ENCODE measurements at regions not wholly inside any gene's neighbourhood (a gene's known extent, or its start where the extent isn't known, plus 50 kb on each side); places are given as distances from the start of the nearest gene placed in this dataset.
"Not testable (repeated sequence)": the region's sequence is repeated elsewhere in the genome, so short reads cannot be mapped to it uniquely, and the experiment has no call there.

- Histone ChIP-seq H3K4me1 (ENCODE audit: low read length) (no peaks in the 10 kb centered on the region), H3K4me2 (ENCODE audit: low read depth, low read length, poor library complexity, severe bottlenecking) (no peak overlapping the region), H3K27me3 (ENCODE audit: low read length) (no peaks in the 10 kb centered on the region), H3K9me3 (ENCODE audit: low read length) (no peaks in the 10 kb centered on the region), H3K9me2 (replicated peaks; ENCODE audit: insufficient read depth, low read length) (no peaks in the 10 kb centered on the region), H3K36me3 (ENCODE audit: insufficient read depth, low read length) (no peaks in the 10 kb centered on the region), H3K9ac (ENCODE audit: low read length) (no peak overlapping the region), H2AFZ (ENCODE audit: low read length) (no peak overlapping the region), H3K27ac (ENCODE audit: low read length) (no peak overlapping the region), H3K4me3 (ENCODE audit: low read length) (no peak overlapping the region), H4K20me1 (ENCODE audit: insufficient read depth, low read depth, low read length) (no peaks in the 10 kb centered on the region), H3K79me2 (ENCODE audit: low read length) (no peaks in the 10 kb centered on the region)
- no peak for DNase-seq
These were observed 187.5 kb downstream of the BMP15 start for GRCh38 chrX:51098046-51098445.

GRCh38 chrX:51119058-51119926 is 208.8 kb downstream of the BMP15 start:
- not testable (repeated sequence) for H3K4me3 ChIP-seq (ENCODE audit: low read length); H3K4me1 ChIP-seq (ENCODE audit: low read length); H3K9ac ChIP-seq (ENCODE audit: low read length); H3K27ac ChIP-seq (ENCODE audit: low read length); DNase-seq; H3K9me3 ChIP-seq (ENCODE audit: low read length); H3K27me3 ChIP-seq (ENCODE audit: low read length); H4K20me1 ChIP-seq (ENCODE audit: insufficient read depth, low read depth, low read length); H3K9me2 ChIP-seq (replicated peaks; ENCODE audit: insufficient read depth, low read length); H3K79me2 ChIP-seq (ENCODE audit: low read length); H2AFZ ChIP-seq (ENCODE audit: low read length); H3K36me3 ChIP-seq (ENCODE audit: insufficient read depth, low read length); H3K4me2 ChIP-seq (ENCODE audit: low read depth, low read length, poor library complexity, severe bottlenecking)

DNA sequence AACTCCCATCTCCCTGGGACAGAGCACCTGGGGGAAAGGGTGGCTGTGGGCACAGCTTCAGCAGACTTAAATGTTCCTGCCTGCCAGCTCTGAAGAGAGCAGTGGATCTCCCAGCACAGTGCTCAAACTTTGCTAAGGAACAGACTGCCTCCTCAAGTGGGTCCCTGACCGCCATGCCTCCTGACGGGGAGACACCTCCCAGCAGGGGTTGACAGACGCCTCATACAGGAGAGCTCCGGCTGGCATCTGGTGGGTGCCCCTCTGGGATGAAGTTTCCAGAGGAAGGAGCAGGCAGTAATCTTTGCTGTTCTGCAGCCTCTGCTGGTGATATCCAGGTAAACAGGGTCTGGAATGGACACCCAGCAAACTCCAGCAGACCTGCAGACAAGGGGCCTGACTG is 206.9 kb upstream of the NUDT10 start:
- not testable (repeated sequence) for DNase-seq; H3K9me2 ChIP-seq (replicated peaks; ENCODE audit: insufficient read depth, low read length); H2AFZ ChIP-seq (ENCODE audit: low read length)

DNA sequence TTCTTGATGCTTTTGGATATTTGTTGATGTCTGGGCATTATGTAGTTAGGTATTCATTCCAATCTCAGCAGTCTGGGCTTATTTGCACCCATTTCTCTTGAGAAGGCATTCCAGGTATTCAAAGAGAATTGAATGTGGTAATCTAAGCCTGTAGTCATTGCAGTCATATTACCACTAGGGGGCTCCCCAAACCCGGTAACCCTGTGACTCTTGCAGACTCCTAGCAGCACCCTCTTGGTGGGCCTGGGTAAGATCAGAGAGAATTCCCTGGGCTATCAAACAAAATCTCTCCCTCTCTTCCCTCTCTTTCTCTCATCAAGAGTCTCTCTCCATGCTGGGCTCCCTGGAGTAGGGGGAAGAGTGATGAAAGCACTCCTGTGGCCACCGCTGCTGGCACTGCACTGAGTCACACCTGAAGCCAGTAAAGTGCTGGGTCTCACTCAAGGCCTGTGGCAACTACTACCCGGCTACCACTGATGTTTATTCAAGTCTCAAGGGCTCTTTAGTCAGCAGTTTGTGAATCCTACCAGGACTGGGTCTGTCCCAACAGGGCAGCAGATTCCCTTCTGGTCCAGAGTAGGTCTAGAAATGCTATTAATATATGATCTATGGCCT is 187.7 kb upstream of the NUDT10 start:
- H3K9me2 ChIP-seq (replicated peaks; ENCODE audit: insufficient read depth, low read length): no peaks in the 10 kb centered on the region

More for the DNA sequence above, 206.9 kb upstream of the NUDT10 start:
- H3K9ac ChIP-seq (ENCODE audit: low read length); H3K4me2 ChIP-seq (ENCODE audit: low read depth, low read length, poor library complexity, severe bottlenecking); H3K4me1 ChIP-seq (ENCODE audit: low read length); H3K36me3 ChIP-seq (ENCODE audit: insufficient read depth, low read length); H4K20me1 ChIP-seq (ENCODE audit: insufficient read depth, low read depth, low read length); H3K79me2 ChIP-seq (ENCODE audit: low read length); H3K27me3 ChIP-seq (ENCODE audit: low read length); H3K9me3 ChIP-seq (ENCODE audit: low read length); H3K4me3 ChIP-seq (ENCODE audit: low read length); H3K27ac ChIP-seq (ENCODE audit: low read length): not testable (repeated sequence)

GRCh38 chrX:51148848-51149247 is 183.8 kb upstream of the NUDT10 start:
- no peak overlapping the region for H3K27ac ChIP-seq (ENCODE audit: low read length)
- H3K4me2 ChIP-seq (ENCODE audit: low read depth, low read length, poor library complexity, severe bottlenecking): no peak overlapping the region
- H3K36me3 ChIP-seq (ENCODE audit: insufficient read depth, low read length): no peaks in the 10 kb centered on the region
- no peaks in the 10 kb centered on the region for H3K4me1 ChIP-seq (ENCODE audit: low read length)
- no peak overlapping the region for H2AFZ ChIP-seq (ENCODE audit: low read length)
- DNase-seq: peak; percentile 42
- no peaks in the 10 kb centered on the region for H3K9me2 ChIP-seq (replicated peaks; ENCODE audit: insufficient read depth, low read length)
- H4K20me1 ChIP-seq (ENCODE audit: insufficient read depth, low read depth, low read length): no peaks in the 10 kb centered on the region
- no peaks in the 10 kb centered on the region for H3K9me3 ChIP-seq (ENCODE audit: low read length)
- no peak overlapping the region for H3K9ac ChIP-seq (ENCODE audit: low read length)
- H3K4me3 ChIP-seq (ENCODE audit: low read length): no peak overlapping the region
- no peaks in the 10 kb centered on the region for H3K27me3 ChIP-seq (ENCODE audit: low read length)
- H3K79me2 ChIP-seq (ENCODE audit: low read length): no peaks in the 10 kb centered on the region

More for the DNA sequence above, 187.7 kb upstream of the NUDT10 start:
- H3K27me3 ChIP-seq (ENCODE audit: low read length): no peaks in the 10 kb centered on the region
- no peaks in the 10 kb centered on the region for H4K20me1 ChIP-seq (ENCODE audit: insufficient read depth, low read depth, low read length)
- H3K79me2 ChIP-seq (ENCODE audit: low read length): no peaks in the 10 kb centered on the region
- DNase-seq: peak; percentile 84
- no peak overlapping the region for H3K4me3 ChIP-seq (ENCODE audit: low read length)
- H3K9ac ChIP-seq (ENCODE audit: low read length): no peak overlapping the region
- H3K4me2 ChIP-seq (ENCODE audit: low read depth, low read length, poor library complexity, severe bottlenecking): no peak overlapping the region
- no peaks in the 10 kb centered on the region for H3K4me1 ChIP-seq (ENCODE audit: low read length)
- H2AFZ ChIP-seq (ENCODE audit: low read length): no peak overlapping the region
- H3K36me3 ChIP-seq (ENCODE audit: insufficient read depth, low read length): no peaks in the 10 kb centered on the region
- H3K9me3 ChIP-seq (ENCODE audit: low read length): no peaks in the 10 kb centered on the region
- no peak overlapping the region for H3K27ac ChIP-seq (ENCODE audit: low read length)

DNA sequence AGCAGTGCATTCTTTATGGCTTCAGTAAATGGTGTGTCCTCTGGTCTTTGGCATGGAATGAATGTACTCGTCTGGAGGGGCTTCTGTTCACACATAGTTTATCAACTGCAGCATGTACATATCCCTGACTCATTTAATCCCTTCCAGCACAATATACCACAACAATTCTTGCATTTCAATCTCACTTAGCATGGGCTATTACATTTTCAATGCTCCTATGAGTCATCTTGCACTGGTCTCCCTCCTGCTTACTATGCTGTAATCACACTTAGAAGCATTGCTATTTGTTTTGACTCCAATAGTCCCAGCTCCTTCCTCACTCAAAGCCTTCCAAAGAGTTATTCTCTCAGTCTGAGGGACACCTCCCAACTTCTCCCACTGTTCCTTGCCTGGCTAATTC is 180.9 kb upstream of the NUDT10 start:
- Histone ChIP-seq H3K36me3 (ENCODE audit: insufficient read depth, low read length) (no peaks in the 10 kb centered on the region), H4K20me1 (ENCODE audit: insufficient read depth, low read depth, low read length) (no peaks in the 10 kb centered on the region)
- DNase-seq: no peak

DNA sequence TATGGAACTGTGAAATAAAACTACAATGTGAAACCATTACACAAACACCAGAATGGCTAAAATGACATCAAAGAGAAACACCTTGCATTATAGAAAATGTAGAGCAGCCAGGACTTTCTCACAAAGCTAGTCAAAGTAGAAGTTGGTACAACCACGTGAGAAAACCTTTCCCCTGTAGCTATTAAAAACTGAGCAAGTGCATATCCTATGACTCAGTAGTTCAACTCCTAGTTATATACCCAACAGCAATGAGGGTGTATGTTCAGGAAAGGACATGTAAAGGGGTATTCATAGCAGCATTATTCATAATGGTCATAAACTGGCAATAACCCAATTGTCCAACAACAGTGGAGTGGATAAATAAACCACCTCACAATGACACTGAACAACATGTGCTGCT is 177.5 kb upstream of the NUDT10 start:
- DNase-seq: no peak
- no peak overlapping the region for H2AFZ ChIP-seq (ENCODE audit: low read length)
- no peaks in the 10 kb centered on the region for H3K4me1 ChIP-seq (ENCODE audit: low read length)
- no peaks in the 10 kb centered on the region for H3K79me2 ChIP-seq (ENCODE audit: low read length)
- no peak overlapping the region for H3K27ac ChIP-seq (ENCODE audit: low read length)
- no peak overlapping the region for H3K4me2 ChIP-seq (ENCODE audit: low read depth, low read length, poor library complexity, severe bottlenecking)
- H3K9me3 ChIP-seq (ENCODE audit: low read length): no peaks in the 10 kb centered on the region
- no peak overlapping the region for H3K4me3 ChIP-seq (ENCODE audit: low read length)
- no peaks in the 10 kb centered on the region for H4K20me1 ChIP-seq (ENCODE audit: insufficient read depth, low read depth, low read length)
- no peak overlapping the region for H3K9ac ChIP-seq (ENCODE audit: low read length)
- H3K36me3 ChIP-seq (ENCODE audit: insufficient read depth, low read length): no peaks in the 10 kb centered on the region
- H3K27me3 ChIP-seq (ENCODE audit: low read length): no peaks in the 10 kb centered on the region
- H3K9me2 ChIP-seq (replicated peaks; ENCODE audit: insufficient read depth, low read length): no peaks in the 10 kb centered on the region

More for the DNA sequence above, 180.9 kb upstream of the NUDT10 start:
- no peaks in the 10 kb centered on the region for H3K27me3 ChIP-seq (ENCODE audit: low read length)
- no peak overlapping the region for H3K4me3 ChIP-seq (ENCODE audit: low read length)
- H3K9me3 ChIP-seq (ENCODE audit: low read length): no peaks in the 10 kb centered on the region
- no peak overlapping the region for H3K9ac ChIP-seq (ENCODE audit: low read length)
- no peak overlapping the region for H2AFZ ChIP-seq (ENCODE audit: low read length)
- no peak overlapping the region for H3K4me2 ChIP-seq (ENCODE audit: low read depth, low read length, poor library complexity, severe bottlenecking)
- H3K4me1 ChIP-seq (ENCODE audit: low read length): no peaks in the 10 kb centered on the region
- no peaks in the 10 kb centered on the region for H3K9me2 ChIP-seq (replicated peaks; ENCODE audit: insufficient read depth, low read length)
- H3K79me2 ChIP-seq (ENCODE audit: low read length): no peaks in the 10 kb centered on the region
- H3K27ac ChIP-seq (ENCODE audit: low read length): no peak overlapping the region

DNA sequence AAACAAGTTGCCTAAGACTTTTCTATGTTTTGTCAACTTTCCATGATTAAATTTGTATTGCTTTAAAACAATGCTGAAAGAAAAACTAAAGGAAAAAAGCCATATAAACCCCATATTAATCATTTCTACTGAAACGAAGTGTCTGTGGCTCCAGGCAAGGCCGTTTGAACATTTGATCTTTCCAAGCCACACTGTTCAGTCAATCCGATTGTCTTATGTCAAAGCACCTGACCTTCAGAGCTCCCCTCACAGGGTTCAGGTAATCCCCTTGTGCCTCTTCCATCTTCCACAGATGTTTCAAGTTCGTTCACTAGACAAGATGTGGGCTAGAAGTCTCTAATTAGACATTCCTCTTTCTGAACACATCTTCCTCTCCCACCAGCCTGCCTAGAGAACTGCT is 177.1 kb upstream of the NUDT10 start:
- H3K4me3 ChIP-seq (ENCODE audit: low read length): no peak overlapping the region
- H3K9ac ChIP-seq (ENCODE audit: low read length): no peak overlapping the region
- H3K27ac ChIP-seq (ENCODE audit: low read length): no peak overlapping the region
- no peaks in the 10 kb centered on the region for H4K20me1 ChIP-seq (ENCODE audit: insufficient read depth, low read depth, low read length)
- H3K36me3 ChIP-seq (ENCODE audit: insufficient read depth, low read length): no peaks in the 10 kb centered on the region
- no peaks in the 10 kb centered on the region for H3K9me2 ChIP-seq (replicated peaks; ENCODE audit: insufficient read depth, low read length)
- H3K4me1 ChIP-seq (ENCODE audit: low read length): no peaks in the 10 kb centered on the region
- H3K9me3 ChIP-seq (ENCODE audit: low read length): no peaks in the 10 kb centered on the region
- no peak overlapping the region for H3K4me2 ChIP-seq (ENCODE audit: low read depth, low read length, poor library complexity, severe bottlenecking)
- H2AFZ ChIP-seq (ENCODE audit: low read length): no peak overlapping the region
- DNase-seq: no peak
- no peaks in the 10 kb centered on the region for H3K27me3 ChIP-seq (ENCODE audit: low read length)
- no peaks in the 10 kb centered on the region for H3K79me2 ChIP-seq (ENCODE audit: low read length)

Measured in Karpas-422 (cell line).